SK-N-SH treated with all-trans-retinoic acid at 6 μM for 48 hours (cell line): ENCODE measurements at regions not wholly inside any gene's neighbourhood (a gene's known extent, or its start where the extent isn't known, plus 50 kb on each side); places are given as distances from the start of the nearest gene placed in this dataset.

Experiments
- ESRRG ChIP-seq: fragments of 250-450 bp; sonication (Bioruptor Pico); IDR thresholded peaks from 2 replicates; pipeline ENCODE4 v1.6.1; 2021; ENCODE audit warnings: mild to moderate bottlenecking
- ZFP3 ChIP-seq: fragments of 250-450 bp; sonication (Bioruptor Pico); IDR thresholded peaks from 2 replicates; pipeline ENCODE4 v1.5.0; 2020; ENCODE audit warnings: mild to moderate bottlenecking, moderate library complexity
- ZNF8 ChIP-seq: fragments of 450-650 bp; formaldehyde crosslinking; IDR thresholded peaks from 2 replicates; pipeline ENCODE4 v1.5.0; 2020; ENCODE audit warnings: mild to moderate bottlenecking, moderate library complexity
- TF ChIP-seq, protein P1 (sequence below): fragments of 250-450 bp; sonication (Bioruptor Pico); IDR thresholded peaks from 2 replicates; pipeline ENCODE4 v1.5.0; 2020; ENCODE audit warnings: mild to moderate bottlenecking, moderate library complexity

DNA sequence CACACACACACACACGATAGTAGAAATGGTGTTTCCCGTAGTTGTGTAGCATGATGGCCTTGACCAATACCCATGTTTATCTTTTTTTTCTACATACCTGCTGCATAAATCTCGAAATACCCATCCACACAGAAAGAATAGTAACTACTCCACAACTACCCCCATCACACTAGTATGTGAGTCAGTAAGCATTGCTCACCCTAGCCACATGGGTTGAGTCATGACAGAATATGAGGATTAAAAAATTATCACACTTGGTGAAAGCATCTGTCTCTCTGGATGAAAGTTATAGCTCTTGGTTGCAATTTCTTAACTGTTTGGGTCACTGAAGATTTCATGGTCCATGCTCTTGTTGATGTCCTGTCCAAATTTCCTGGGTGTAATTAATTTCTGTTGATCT is 103.4 kb upstream of the MDFIC start:
- TF ChIP-seq, protein P1, sequence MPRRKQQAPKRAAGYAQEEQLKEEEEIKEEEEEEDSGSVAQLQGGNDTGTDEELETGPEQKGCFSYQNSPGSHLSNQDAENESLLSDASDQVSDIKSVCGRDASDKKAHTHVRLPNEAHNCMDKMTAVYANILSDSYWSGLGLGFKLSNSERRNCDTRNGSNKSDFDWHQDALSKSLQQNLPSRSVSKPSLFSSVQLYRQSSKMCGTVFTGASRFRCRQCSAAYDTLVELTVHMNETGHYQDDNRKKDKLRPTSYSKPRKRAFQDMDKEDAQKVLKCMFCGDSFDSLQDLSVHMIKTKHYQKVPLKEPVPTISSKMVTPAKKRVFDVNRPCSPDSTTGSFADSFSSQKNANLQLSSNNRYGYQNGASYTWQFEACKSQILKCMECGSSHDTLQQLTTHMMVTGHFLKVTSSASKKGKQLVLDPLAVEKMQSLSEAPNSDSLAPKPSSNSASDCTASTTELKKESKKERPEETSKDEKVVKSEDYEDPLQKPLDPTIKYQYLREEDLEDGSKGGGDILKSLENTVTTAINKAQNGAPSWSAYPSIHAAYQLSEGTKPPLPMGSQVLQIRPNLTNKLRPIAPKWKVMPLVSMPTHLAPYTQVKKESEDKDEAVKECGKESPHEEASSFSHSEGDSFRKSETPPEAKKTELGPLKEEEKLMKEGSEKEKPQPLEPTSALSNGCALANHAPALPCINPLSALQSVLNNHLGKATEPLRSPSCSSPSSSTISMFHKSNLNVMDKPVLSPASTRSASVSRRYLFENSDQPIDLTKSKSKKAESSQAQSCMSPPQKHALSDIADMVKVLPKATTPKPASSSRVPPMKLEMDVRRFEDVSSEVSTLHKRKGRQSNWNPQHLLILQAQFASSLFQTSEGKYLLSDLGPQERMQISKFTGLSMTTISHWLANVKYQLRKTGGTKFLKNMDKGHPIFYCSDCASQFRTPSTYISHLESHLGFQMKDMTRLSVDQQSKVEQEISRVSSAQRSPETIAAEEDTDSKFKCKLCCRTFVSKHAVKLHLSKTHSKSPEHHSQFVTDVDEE, result no peak
- TF ChIP-seq ZNF8 (CRISPR knock-in tag), result no peak
- TF ChIP-seq ZFP3 (CRISPR knock-in tag), result no peak
- no peak for TF ChIP-seq ESRRG (CRISPR knock-in tag)
